SU-DHL-6 (cell line): ENCODE measurements at regions not wholly inside any gene's neighbourhood (a gene's known extent, or its start where the extent isn't known, plus 50 kb on each side); places are given as distances from the start of the nearest gene placed in this dataset.

Experiments
- H2AFZ ChIP-seq: fragments of 200-600 bp; sonication (generic); 2 replicates; pipeline ENCODE4 v1.6.1; 2014; ENCODE audit warnings: low read depth, mild to moderate bottlenecking, moderate library complexity, mixed read lengths, antibody characterized with exemption, low read length; ENCODE audit not compliant: severe bottlenecking
- H3F3A ChIP-seq: fragments of 200-600 bp; shearing (Covaris generic); 2 replicates; pipeline ENCODE4 v1.6.0; 2016; ENCODE audit warnings: antibody characterized with exemption, mild to moderate bottlenecking; ENCODE audit not compliant: insufficient read depth
- H3K27ac ChIP-seq: fragments of 200-600 bp; sonication (generic); 2 replicates; pipeline ENCODE4 v1.5.1; 2016; ENCODE audit warnings: low read depth, mild to moderate bottlenecking, low read length, moderate library complexity, mixed read lengths
- H3K27me3 ChIP-seq: fragments of 200-600 bp; sonication (generic), shearing (Covaris generic); 2 replicates; pipeline ENCODE4 v1.6.0; 2014; ENCODE audit warnings: mild to moderate bottlenecking, low read length
- H3K36me3 ChIP-seq: fragments of 200-600 bp; sonication (generic); 2 replicates; pipeline ENCODE4 v1.6.1; 2014; ENCODE audit warnings: mild to moderate bottlenecking, low read length, mixed read lengths
- H3K4me2 ChIP-seq: fragments of 300-600, 200-600 bp; shearing (Covaris generic), sonication (generic); 2 replicates; pipeline ENCODE4 v1.6.0; 2014; ENCODE audit warnings: low read length, low read depth, mild to moderate bottlenecking; ENCODE audit not compliant: poor library complexity, severe bottlenecking
- H3K4me3 ChIP-seq: fragments of 200-600 bp; sonication (generic); 2 replicates; pipeline ENCODE4 v1.5.1; 2014; ENCODE audit warnings: antibody characterized with exemption, low read length, mild to moderate bottlenecking, mixed read lengths; ENCODE audit not compliant: insufficient read depth, poor library complexity, severe bottlenecking
- H3K79me2 ChIP-seq: fragments of 200-600 bp; sonication (generic); 2 replicates; pipeline ENCODE4 v1.6.1; 2014; ENCODE audit warnings: mild to moderate bottlenecking, low read length, moderate library complexity; ENCODE audit not compliant: insufficient read depth
- H3K9ac ChIP-seq: fragments of 200-600 bp; sonication (generic); 2 replicates; pipeline ENCODE4 v1.7.0; 2014; ENCODE audit warnings: mild to moderate bottlenecking, low read length
- H3K9me2 ChIP-seq: fragments of 200-600 bp; sonication (generic); replicated peaks from 2 replicates; pipeline ENCODE4 v1.6.1; 2014; ENCODE audit warnings: low read length; ENCODE audit not compliant: insufficient read depth
- H3K9me3 ChIP-seq: fragments of 200-600 bp; sonication (generic); 2 replicates; pipeline ENCODE4 v1.6.1; 2014; ENCODE audit warnings: low read length, mixed read lengths; ENCODE audit not compliant: insufficient read depth
- H4K20me1 ChIP-seq: fragments of 200-600 bp; sonication (generic); 2 replicates; pipeline ENCODE4 v1.6.1; 2014; ENCODE audit warnings: low read depth, mild to moderate bottlenecking, antibody characterized with exemption, low read length, moderate library complexity, mixed read lengths
- CTCF ChIP-seq: fragments of 200-600 bp; sonication (generic); IDR thresholded peaks from one replicate; pipeline ENCODE4 v1.5.1; 2017; ENCODE audit warnings: antibody characterized with exemption, mild to moderate bottlenecking, low read length, moderate library complexity; ENCODE audit not compliant: insufficient read depth, poor library complexity, severe bottlenecking
- EZH2phosphoT487 ChIP-seq: fragments of 200-600 bp; sonication (generic), shearing (Covaris generic); conservative IDR thresholded peaks from 2 replicates; pipeline ENCODE4 v1.6.1; 2018; ENCODE audit warnings: mild to moderate bottlenecking, antibody characterized with exemption, low read length, moderate library complexity, mixed read lengths

- Histone ChIP-seq H3K4me2 (no peak overlapping the region), H3F3A (no peaks in the 10 kb centered on the region), H3K9me3 (no peaks in the 10 kb centered on the region), H3K36me3 (no peaks in the 10 kb centered on the region), H3K27me3 (no peaks in the 10 kb centered on the region), H4K20me1 (no peaks in the 10 kb centered on the region), H2AFZ (no peak overlapping the region), H3K27ac (no peak overlapping the region), H3K4me3 (no peak overlapping the region), H3K79me2 (no peaks in the 10 kb centered on the region), H3K9ac (no peak overlapping the region), H3K9me2 (no peaks in the 10 kb centered on the region)
- TF ChIP-seq CTCF, result no peak
- no peak for TF ChIP-seq EZH2phosphoT487
Observed at GRCh38 chr10:20995123-20995987, 98.2 kb upstream of the NEBL start.

- no peak overlapping the region for H3K27ac ChIP-seq
- H3K9me2 ChIP-seq, result no peaks in the 10 kb centered on the region
- H3K36me3 ChIP-seq, result no peaks in the 10 kb centered on the region
- no peaks in the 10 kb centered on the region for H3K9me3 ChIP-seq
- H3K79me2 ChIP-seq, result no peaks in the 10 kb centered on the region
- H3F3A ChIP-seq, result no peaks in the 10 kb centered on the region
- no peak overlapping the region for H3K9ac ChIP-seq
- H4K20me1 ChIP-seq, result no peaks in the 10 kb centered on the region
- no peak overlapping the region for H2AFZ ChIP-seq
- H3K4me2 ChIP-seq, result no peak overlapping the region
- no peaks in the 10 kb centered on the region for H3K27me3 ChIP-seq
- H3K4me3 ChIP-seq, result no peak overlapping the region
- no peak for TF ChIP-seq EZH2phosphoT487
- no peak for TF ChIP-seq CTCF
Observed at GRCh38 chr10:20993830-20994527, 96.9 kb upstream of the NEBL start.

GRCh38 chr10:20993389-20993788 is 96.3 kb upstream of the NEBL start:
- Histone ChIP-seq H2AFZ (no peak overlapping the region), H3K9me3 (no peaks in the 10 kb centered on the region), H3F3A (no peaks in the 10 kb centered on the region), H3K9ac (no peak overlapping the region), H4K20me1 (no peaks in the 10 kb centered on the region), H3K36me3 (no peaks in the 10 kb centered on the region), H3K4me2 (no peak overlapping the region), H3K4me3 (no peak overlapping the region), H3K27ac (no peak overlapping the region), H3K27me3 (no peaks in the 10 kb centered on the region), H3K9me2 (no peaks in the 10 kb centered on the region), H3K79me2 (no peaks in the 10 kb centered on the region)
- TF ChIP-seq EZH2phosphoT487 (no peak), CTCF (no peak)
